ENCODE measurements at regions not wholly inside any gene's neighbourhood (a gene's known extent, or its start where the extent isn't known, plus 50 kb on each side); places are given as distances from the start of the nearest gene placed in this dataset.

GRCh38 chr20:57049296-57049695 lies 217.1 kb downstream of the BMP7 start:
- 84% methylated on average over 10 of the region's 10 CpGs; no CpG with 5 or more reads in 1 of the 2 donors for WGBS, 2 donors (ENCODE audit: low coverage in 1 of 2)

GRCh38 chr20:57051096-57051495 lies 215.3 kb downstream of the BMP7 start:
- intact Hi-C loops (cut with DNase I; ENCODE audit: low total_unique reads), result no loop called here
- no peak for DNase-seq

More at GRCh38 chr20:57049296-57049695, 217.1 kb downstream of the BMP7 start:
- Histone ChIP-seq H3K27me3 (no peaks in the 10 kb centered on the region), H3K4me3 (no peak overlapping the region), H3K36me3 (no peaks in the 10 kb centered on the region), H3K27ac (no peak overlapping the region), H3K9me3 (peaks cover 0 to 5% of the 10 kb centered on the region in 2 donors), H3K4me1 (no peaks in the 10 kb centered on the region)
- no peak for TF ChIP-seq POLR2AphosphoS5 (IDR thresholded peaks at IDR 0.05)
- TF ChIP-seq EP300 (IDR thresholded peaks at IDR 0.05; ENCODE audit: low read depth), result no peak
- TF ChIP-seq, protein P1, sequence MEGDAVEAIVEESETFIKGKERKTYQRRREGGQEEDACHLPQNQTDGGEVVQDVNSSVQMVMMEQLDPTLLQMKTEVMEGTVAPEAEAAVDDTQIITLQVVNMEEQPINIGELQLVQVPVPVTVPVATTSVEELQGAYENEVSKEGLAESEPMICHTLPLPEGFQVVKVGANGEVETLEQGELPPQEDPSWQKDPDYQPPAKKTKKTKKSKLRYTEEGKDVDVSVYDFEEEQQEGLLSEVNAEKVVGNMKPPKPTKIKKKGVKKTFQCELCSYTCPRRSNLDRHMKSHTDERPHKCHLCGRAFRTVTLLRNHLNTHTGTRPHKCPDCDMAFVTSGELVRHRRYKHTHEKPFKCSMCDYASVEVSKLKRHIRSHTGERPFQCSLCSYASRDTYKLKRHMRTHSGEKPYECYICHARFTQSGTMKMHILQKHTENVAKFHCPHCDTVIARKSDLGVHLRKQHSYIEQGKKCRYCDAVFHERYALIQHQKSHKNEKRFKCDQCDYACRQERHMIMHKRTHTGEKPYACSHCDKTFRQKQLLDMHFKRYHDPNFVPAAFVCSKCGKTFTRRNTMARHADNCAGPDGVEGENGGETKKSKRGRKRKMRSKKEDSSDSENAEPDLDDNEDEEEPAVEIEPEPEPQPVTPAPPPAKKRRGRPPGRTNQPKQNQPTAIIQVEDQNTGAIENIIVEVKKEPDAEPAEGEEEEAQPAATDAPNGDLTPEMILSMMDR (IDR thresholded peaks at IDR 0.05), result no peak
- TF ChIP-seq POLR2A (IDR thresholded peaks at IDR 0.05), result no peak
- in situ Hi-C loops (cut with MboI; ENCODE audit: low pct_ligation_motif_present in 1 of 4, low pct_unique_long_range_greater_than_20kb in 1 of 4, low sequenced_read_pairs in 3 of 4), result no loop called here
- no peak for DNase-seq
- intact Hi-C loops (cut with DNase I; ENCODE audit: low total_unique reads), result no loop called here

GRCh38 chr20:57053067-57053466 lies 213.4 kb downstream of the BMP7 start:
- in situ Hi-C loops (cut with MboI; ENCODE audit: low pct_ligation_motif_present in 1 of 4, low pct_unique_long_range_greater_than_20kb in 1 of 4, low sequenced_read_pairs in 3 of 4), result loop anchor here in 1 of 4 donors (25.0 kb wide), 1 partner anchor 491 kb away; no protein-coding TSS in a partner anchor
- Histone ChIP-seq H3K4me3 (no peak overlapping the region), H3K27me3 (no peaks in the 10 kb centered on the region), H3K9me3 (peaks cover 0 to 5% of the 10 kb centered on the region in 2 donors), H3K27ac (no peak overlapping the region), H3K4me1 (no peaks in the 10 kb centered on the region), H3K36me3 (no peaks in the 10 kb centered on the region)
- 86 to 89% methylated on average over 1 to 5 of the region's 5 CpGs for WGBS, 2 donors (ENCODE audit: low coverage in 1 of 2)
- intact Hi-C loops (cut with DNase I; ENCODE audit: low total_unique reads), result no loop called here
- DNase-seq, result no peak
- TF ChIP-seq POLR2AphosphoS5 (IDR thresholded peaks at IDR 0.05) (no peak), EP300 (IDR thresholded peaks at IDR 0.05; ENCODE audit: low read depth) (no peak), POLR2A (IDR thresholded peaks at IDR 0.05) (no peak)
- TF ChIP-seq, protein P1 (IDR thresholded peaks at IDR 0.05), result no peak

More at GRCh38 chr20:57051096-57051495, 215.3 kb downstream of the BMP7 start:
- H3K27ac ChIP-seq, result no peak overlapping the region
- TF ChIP-seq POLR2AphosphoS5 (IDR thresholded peaks at IDR 0.05) (no peak), POLR2A (IDR thresholded peaks at IDR 0.05) (no peak), EP300 (IDR thresholded peaks at IDR 0.05; ENCODE audit: low read depth) (no peak)
- TF ChIP-seq, protein P1 (IDR thresholded peaks at IDR 0.05), result no peak
- no peaks in the 10 kb centered on the region for H3K4me1 ChIP-seq
- in situ Hi-C loops (cut with MboI; ENCODE audit: low pct_ligation_motif_present in 1 of 4, low pct_unique_long_range_greater_than_20kb in 1 of 4, low sequenced_read_pairs in 3 of 4), result loop anchor here in 1 of 4 donors (25.0 kb wide), 1 partner anchor 489 kb away; no protein-coding TSS in a partner anchor
- no peaks in the 10 kb centered on the region for H3K36me3 ChIP-seq
- no peaks in the 10 kb centered on the region for H3K27me3 ChIP-seq
- peaks cover 0 to 5% of the 10 kb centered on the region in 2 donors for H3K9me3 ChIP-seq
- H3K4me3 ChIP-seq, result no peak overlapping the region
- 49% methylated on average over 4 of the region's 4 CpGs; no CpG with 5 or more reads in 1 of the 2 donors for WGBS, 2 donors (ENCODE audit: low coverage in 1 of 2)

- WGBS, 2 donors (ENCODE audit: low coverage in 1 of 2), result 84 to 88% methylated on average over 8 to 22 of the region's 22 CpGs
- intact Hi-C loops (cut with DNase I; ENCODE audit: low total_unique reads), result no loop called here
These were observed 212.5 kb downstream of the BMP7 start for GRCh38 chr20:57053793-57054552.

More at GRCh38 chr20:57053793-57054552, 212.5 kb downstream of the BMP7 start:
- H3K4me3 ChIP-seq, result no peak overlapping the region
- no peak for DNase-seq
- no peaks in the 10 kb centered on the region for H3K27me3 ChIP-seq
- no peaks in the 10 kb centered on the region for H3K4me1 ChIP-seq
- H3K27ac ChIP-seq, result no peak overlapping the region
- H3K9me3 ChIP-seq, result peaks cover 0 to 5% of the 10 kb centered on the region in 2 donors
- in situ Hi-C loops (cut with MboI; ENCODE audit: low pct_ligation_motif_present in 1 of 4, low pct_unique_long_range_greater_than_20kb in 1 of 4, low sequenced_read_pairs in 3 of 4), result loop anchor here in 1 of 4 donors (25.0 kb wide), 1 partner anchor 492 kb away; no protein-coding TSS in a partner anchor
- no peaks in the 10 kb centered on the region for H3K36me3 ChIP-seq
- no peak for TF ChIP-seq POLR2A (IDR thresholded peaks at IDR 0.05)
- TF ChIP-seq, protein P1 (IDR thresholded peaks at IDR 0.05), result no peak
- no peak for TF ChIP-seq POLR2AphosphoS5 (IDR thresholded peaks at IDR 0.05)
- TF ChIP-seq EP300 (IDR thresholded peaks at IDR 0.05; ENCODE audit: low read depth), result no peak
